GM04503 (cell line): ENCODE measurements at regions not wholly inside any gene's neighbourhood (a gene's known extent, or its start where the extent isn't known, plus 50 kb on each side); places are given as distances from the start of the nearest gene placed in this dataset.

Experiments used
- DNase-seq: peaks from one replicate; pipeline ENCODE4 v3.0.0-alpha.2; 2012; ENCODE audit warnings: low read depth

- no peak for DNase-seq
Observed at GRCh38 chr3:107258300-107258699, 118.9 kb upstream of the CCDC54 start.

- DNase-seq, result no peak
Observed at GRCh38 chr3:107260207-107260606, 117.0 kb upstream of the CCDC54 start.

GRCh38 chr3:107263269-107264021 is 113.8 kb upstream of the CCDC54 start:
- no peak for DNase-seq

GRCh38 chr3:107264888-107265287 is 112.4 kb upstream of the CCDC54 start:
- DNase-seq, result no peak

- DNase-seq, result no peak
Observed at GRCh38 chr3:107265526-107265925, 111.7 kb upstream of the CCDC54 start.

- DNase-seq, result no peak
Observed at GRCh38 chr3:107268469-107268868, 108.8 kb upstream of the CCDC54 start.

- DNase-seq, result no peak
Observed at GRCh38 chr3:107269136-107269535, 108.1 kb upstream of the CCDC54 start.

GRCh38 chr3:107271787-107272387 is 105.4 kb upstream of the CCDC54 start:
- DNase-seq, result peak; percentile 15

GRCh38 chr3:107272471-107272870 is 104.8 kb upstream of the CCDC54 start:
- no peak for DNase-seq

- DNase-seq, result no peak
Observed at GRCh38 chr3:107272885-107273284, 104.4 kb upstream of the CCDC54 start.

- no peak for DNase-seq
Observed at GRCh38 chr3:107273771-107274170, 103.5 kb upstream of the CCDC54 start.

- DNase-seq, result no peak
Observed at GRCh38 chr3:107275511-107275910, 101.7 kb upstream of the CCDC54 start.

GRCh38 chr3:107283948-107284347 is 93.3 kb upstream of the CCDC54 start:
- DNase-seq, result no peak

- DNase-seq, result no peak
Observed at GRCh38 chr3:107284612-107285011, 92.6 kb upstream of the CCDC54 start.

GRCh38 chr3:107285197-107285596 is 92.0 kb upstream of the CCDC54 start:
- DNase-seq, result no peak

GRCh38 chr3:107289354-107289753 is 87.9 kb upstream of the CCDC54 start:
- DNase-seq, result no peak

- DNase-seq, result no peak
Observed at GRCh38 chr3:107294117-107294516, 83.1 kb upstream of the CCDC54 start.

- no peak for DNase-seq
Observed at GRCh38 chr3:107297597-107297996, 79.6 kb upstream of the CCDC54 start.

GRCh38 chr3:107307205-107307604 is 70.0 kb upstream of the CCDC54 start:
- DNase-seq, result no peak

- no peak for DNase-seq
Observed at GRCh38 chr3:107308716-107309115, 68.5 kb upstream of the CCDC54 start.

- DNase-seq, result no peak
Observed at GRCh38 chr3:107309312-107309711, 67.9 kb upstream of the CCDC54 start.

GRCh38 chr3:107313711-107314110 is 63.5 kb upstream of the CCDC54 start:
- DNase-seq, result no peak

GRCh38 chr3:107315141-107315540 is 62.1 kb upstream of the CCDC54 start:
- peak; percentile 0 for DNase-seq

GRCh38 chr3:107323723-107324122 is 53.5 kb upstream of the CCDC54 start:
- no peak for DNase-seq
